ENCODE measurements at regions not wholly inside any gene's neighbourhood (a gene's known extent, or its start where the extent isn't known, plus 50 kb on each side); places are given as distances from the start of the nearest gene placed in this dataset.

- DNase-seq (ENCODE audit: low read depth in 2 of 3, low spot score in 1 of 3): no peak
Observed at GRCh38 chr7:32147546-32148268, 77.5 kb upstream of the PDE1C start.

- no peak for DNase-seq (ENCODE audit: low read depth in 2 of 3, low spot score in 1 of 3)
Observed at GRCh38 chr7:32145911-32146310, 75.7 kb upstream of the PDE1C start.

DNA sequence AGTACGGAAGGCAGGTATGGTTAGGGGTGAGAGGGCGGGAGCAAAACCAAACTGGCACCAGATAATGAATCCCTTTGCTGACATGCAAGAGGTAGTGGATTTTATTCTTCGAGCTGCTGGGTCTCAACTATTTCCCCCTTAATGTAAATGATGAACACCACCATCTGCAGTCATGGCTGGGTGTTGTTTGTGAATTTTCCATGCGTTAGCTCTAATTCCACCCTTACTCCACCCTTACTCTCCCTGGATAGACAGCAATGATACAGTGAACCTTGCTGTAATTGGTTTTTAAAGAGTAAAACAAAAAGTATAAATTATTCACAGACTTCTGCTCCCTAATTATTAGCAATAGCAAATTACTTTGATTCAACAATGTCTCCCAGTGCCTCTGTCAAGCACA lies 74.5 kb upstream of the PDE1C start:
- DNase-seq (ENCODE audit: low read depth in 2 of 3, low spot score in 1 of 3): no peak

- DNase-seq (ENCODE audit: low read depth in 2 of 3, low spot score in 1 of 3): no peak
Observed at GRCh38 chr7:32143301-32143700, 73.1 kb upstream of the PDE1C start.

GRCh38 chr7:32142649-32143048 lies 72.4 kb upstream of the PDE1C start:
- DNase-seq (ENCODE audit: low read depth in 2 of 3, low spot score in 1 of 3): no peak

DNA sequence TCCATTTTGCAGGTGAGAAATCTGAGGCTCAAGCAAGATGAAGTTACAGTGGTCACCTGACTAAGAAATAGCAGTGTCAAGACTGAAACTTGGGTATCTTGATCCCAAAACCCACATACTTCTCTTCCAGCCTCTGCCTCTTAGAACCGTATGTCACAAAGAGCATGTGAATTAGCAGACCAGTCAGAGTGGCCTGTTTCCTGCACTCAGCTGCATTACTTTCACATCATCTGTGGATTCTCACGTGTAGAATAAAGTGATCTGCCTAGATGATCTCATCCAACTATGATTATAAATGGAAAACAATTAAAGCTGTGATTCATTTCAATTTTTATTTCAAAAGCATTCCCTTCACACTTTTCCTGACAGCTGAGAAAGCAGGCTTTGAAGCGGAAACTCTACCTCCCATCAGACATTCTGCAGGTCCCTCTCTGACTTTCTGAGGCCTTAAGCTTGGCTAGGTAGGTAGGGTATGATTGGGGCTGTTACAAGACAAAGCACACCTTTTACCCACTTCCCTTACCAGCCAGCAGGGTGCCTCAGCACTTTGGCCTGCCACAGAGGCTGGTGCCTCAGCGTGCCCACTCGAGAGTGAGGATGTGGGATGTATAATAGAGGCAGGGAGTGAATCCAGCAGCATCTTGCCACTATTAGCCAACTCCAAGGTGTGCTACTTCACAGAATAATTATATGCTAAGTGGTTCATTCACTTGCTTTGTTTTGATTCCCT lies 70.2 kb upstream of the PDE1C start:
- no peak for DNase-seq (ENCODE audit: low read depth in 2 of 3, low spot score in 1 of 3)

DNA sequence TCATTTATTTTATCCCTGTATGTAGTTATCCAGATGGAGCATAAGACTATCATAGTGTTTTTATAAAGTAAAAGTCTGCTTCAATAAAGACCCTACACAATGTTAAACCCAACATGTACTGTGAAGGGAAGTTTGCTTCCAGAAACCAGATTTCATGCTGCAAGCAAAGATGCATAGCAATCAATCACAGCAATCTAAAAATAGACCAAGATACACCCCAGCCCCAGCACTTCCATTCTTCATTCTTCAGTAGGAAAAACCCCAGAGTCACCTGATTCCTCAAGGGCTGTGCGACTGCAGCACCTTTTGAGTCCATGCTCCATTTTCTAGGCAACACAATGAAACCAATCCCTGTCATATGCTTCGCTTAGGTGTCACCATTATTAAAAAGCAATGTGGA lies 66.9 kb upstream of the PDE1C start:
- DNase-seq (ENCODE audit: low read depth in 2 of 3, low spot score in 1 of 3): no peak

DNA sequence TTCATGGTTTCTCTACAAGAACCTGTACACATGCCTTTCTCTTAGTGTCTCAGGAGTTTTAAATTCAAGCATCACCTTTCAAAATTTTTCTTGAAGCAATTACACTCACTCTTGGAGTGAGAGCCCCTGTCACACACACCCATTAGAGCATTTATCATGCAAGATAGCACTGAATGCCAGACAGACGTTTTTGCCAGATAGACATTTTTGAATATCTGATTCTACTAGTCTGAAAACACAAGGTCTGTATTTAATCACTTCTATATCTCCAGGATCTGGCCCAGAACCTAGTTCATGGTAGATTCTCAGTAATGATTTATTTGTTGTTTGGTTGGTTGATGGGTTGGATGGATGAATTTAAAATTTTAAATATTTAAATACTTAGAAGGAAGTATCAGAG lies 60.9 kb upstream of the PDE1C start:
- no peak for DNase-seq (ENCODE audit: low read depth in 2 of 3, low spot score in 1 of 3)

DNA sequence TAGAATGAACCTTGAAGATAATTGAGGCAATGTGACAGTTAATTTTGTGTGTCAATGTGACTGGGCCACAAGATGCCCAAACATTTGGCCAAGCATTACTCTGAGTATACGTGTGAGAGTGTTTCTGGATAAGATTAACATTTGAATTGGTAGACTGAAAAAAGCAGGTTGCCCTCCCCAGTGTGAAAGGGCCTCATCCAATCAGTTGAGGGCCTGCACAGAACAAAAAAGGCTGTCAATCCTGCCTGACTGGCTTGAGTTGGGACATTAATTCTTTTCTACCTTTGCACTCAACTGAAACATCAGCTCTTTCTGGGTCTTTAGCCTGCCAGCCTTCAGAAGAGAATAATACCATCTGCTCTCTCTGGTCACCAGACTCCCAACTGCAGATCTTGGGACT lies 56.6 kb upstream of the PDE1C start:
- DNase-seq (ENCODE audit: low read depth in 2 of 3, low spot score in 1 of 3): no peak
